ENCODE measurements at regions not wholly inside any gene's neighbourhood (a gene's known extent, or its start where the extent isn't known, plus 50 kb on each side); places are given as distances from the start of the nearest gene placed in this dataset.

DNA sequence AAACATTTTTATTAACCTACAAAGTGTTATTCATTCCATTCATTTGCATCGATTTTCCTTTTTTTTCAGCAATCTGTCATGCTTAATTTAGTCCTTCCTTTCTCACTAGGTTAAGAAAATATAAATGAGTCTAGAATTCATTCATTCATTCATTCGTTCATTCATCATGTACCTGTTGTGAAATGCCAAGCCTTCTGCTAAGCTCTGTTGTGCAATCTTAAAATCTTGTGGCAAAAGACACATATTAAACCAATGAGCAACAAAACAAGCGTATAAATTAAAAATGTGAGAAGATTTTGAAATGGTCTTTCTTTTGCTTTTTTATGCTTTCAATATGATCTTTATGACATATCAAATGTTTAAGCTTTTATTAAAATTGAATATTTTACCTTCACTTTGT lies 88.6 kb upstream of the MAD2L1 start:
- TF ChIP-seq YY1 (IDR thresholded peaks at IDR 0.05; ENCODE audit: low read depth) (no peak), CEBPB (IDR thresholded peaks at IDR 0.05) (no peak), CREB1 (IDR thresholded peaks at IDR 0.05; ENCODE audit: low read depth) (no peak), EP300 (IDR thresholded peaks at IDR 0.05; ENCODE audit: borderline replicate concordance) (no peak)

Measured in Ishikawa (cell line).